Keratinocyte (primary cell): ENCODE measurements at regions not wholly inside any gene's neighbourhood (a gene's known extent, or its start where the extent isn't known, plus 50 kb on each side); places are given as distances from the start of the nearest gene placed in this dataset.

Source experiments
- DNase-seq: peaks from one replicate; pipeline ENCODE4 v3.0.0-alpha.2; 2011; ENCODE audit warnings: low read depth, missing footprints, low spot score
- FAIRE-seq: peaks from 2 replicates; lab custom pipeline; 2011; peaks lifted over from hg19 to GRCh38; lab: Jason Lieb, UNC
- H2AFZ ChIP-seq: 2 replicates; pipeline ENCODE4 v1.6.0; 2012; ENCODE audit warnings: low read length, control low read depth, inconsistent platforms; ENCODE audit not compliant: control insufficient read depth
- H3K27ac ChIP-seq: 2 replicates; pipeline ENCODE4 v1.5.1; 2011; ENCODE audit warnings: low read length; ENCODE audit not compliant: control insufficient read depth, insufficient read depth
- H3K27me3 ChIP-seq: 3 replicates; pipeline ENCODE4 v1.6.0; 2011; ENCODE audit warnings: low read length; ENCODE audit not compliant: control insufficient read depth, insufficient read depth; ENCODE audit errors: extremely low read depth
- H3K36me3 ChIP-seq, 2 experiments: 2 replicates in 1 of 2; 3 replicates in 1 of 2; pipeline ENCODE4 v1.5.1; 2011; ENCODE audit warnings: low read length in 2 of 2, mild to moderate bottlenecking in 1 of 2; ENCODE audit not compliant: control insufficient read depth in 2 of 2, insufficient read depth in 2 of 2; ENCODE audit errors: extremely low read depth in 1 of 2
- H3K4me1 ChIP-seq: 3 replicates; pipeline ENCODE4 v1.5.1; 2011; ENCODE audit warnings: low read length; ENCODE audit not compliant: control insufficient read depth, insufficient read depth; ENCODE audit errors: extremely low read depth
- H3K4me2 ChIP-seq: 3 replicates; pipeline ENCODE4 v1.6.0; 2011; ENCODE audit warnings: low read depth, low read length; ENCODE audit not compliant: control insufficient read depth, insufficient read depth; ENCODE audit errors: extremely low read depth
- H3K4me3 ChIP-seq, 3 experiments: fragments of 200-600 bp in 1 of 3; sonication (generic) in 1 of 3; 2 replicates in 2 of 3; 3 replicates in 1 of 3; pipeline ENCODE4 v1.5.1; 2011 to 2016; ENCODE audit warnings: low read length in 3 of 3, mild to moderate bottlenecking in 3 of 3, control low read depth in 2 of 3, inconsistent platforms in 1 of 3, low read depth in 1 of 3, mixed read lengths in 1 of 3, mixed run types in 1 of 3, moderate library complexity in 1 of 3; ENCODE audit not compliant: control insufficient read depth in 2 of 3, insufficient read depth in 2 of 3; ENCODE audit errors: extremely low read depth in 1 of 3
- H3K79me2 ChIP-seq: 2 replicates; pipeline ENCODE4 v1.6.0; 2012; ENCODE audit warnings: low read length; ENCODE audit not compliant: control insufficient read depth, insufficient read depth
- H3K9ac ChIP-seq: 3 replicates; pipeline ENCODE4 v1.6.0; 2011; ENCODE audit warnings: low read length; ENCODE audit not compliant: control insufficient read depth, insufficient read depth; ENCODE audit errors: extremely low read depth
- H3K9me1 ChIP-seq: 3 replicates; pipeline ENCODE4 v1.6.0; 2011; ENCODE audit warnings: low read length; ENCODE audit not compliant: control insufficient read depth, insufficient read depth; ENCODE audit errors: extremely low read depth
- H3K9me3 ChIP-seq: 2 replicates; pipeline ENCODE4 v1.5.1; 2012; ENCODE audit warnings: low read depth, low read length; ENCODE audit not compliant: control insufficient read depth
- H4K20me1 ChIP-seq: 3 replicates; pipeline ENCODE4 v1.6.0; 2011; ENCODE audit warnings: low read length; ENCODE audit not compliant: control insufficient read depth, insufficient read depth; ENCODE audit errors: extremely low read depth
- EZH2 ChIP-seq: IDR thresholded peaks from one replicate; pipeline ENCODE4 v1.6.1; 2012; ENCODE audit warnings: inconsistent platforms, mild to moderate bottlenecking, low read length, moderate library complexity
- dilution Hi-C: fragments of 300-500 bp; cut with MboI; formaldehyde crosslinking; loops from one replicate; pipeline ENCODE4 v1.7.0; 2020; ENCODE audit warnings: low sequenced_read_pairs; ENCODE audit not compliant: extremely low pct_ligation_motif_present
- TF ChIP-seq, protein P1 (sequence below), 3 experiments: IDR thresholded peaks in 1 of 3; conservative IDR thresholded peaks in 1 of 3; optimal IDR thresholded peaks in 1 of 3; 2 replicates in 2 of 3; 3 replicates in 1 of 3; pipeline versions ENCODE3 to v1.5.1; 2011; ENCODE audit warnings: low read length in 3 of 3, mild to moderate bottlenecking in 3 of 3, moderate library complexity in 2 of 3, control low read depth in 1 of 3, inconsistent platforms in 1 of 3; ENCODE audit not compliant: insufficient read depth in 2 of 3; ENCODE audit errors: extremely low read depth in 1 of 3

DNA sequence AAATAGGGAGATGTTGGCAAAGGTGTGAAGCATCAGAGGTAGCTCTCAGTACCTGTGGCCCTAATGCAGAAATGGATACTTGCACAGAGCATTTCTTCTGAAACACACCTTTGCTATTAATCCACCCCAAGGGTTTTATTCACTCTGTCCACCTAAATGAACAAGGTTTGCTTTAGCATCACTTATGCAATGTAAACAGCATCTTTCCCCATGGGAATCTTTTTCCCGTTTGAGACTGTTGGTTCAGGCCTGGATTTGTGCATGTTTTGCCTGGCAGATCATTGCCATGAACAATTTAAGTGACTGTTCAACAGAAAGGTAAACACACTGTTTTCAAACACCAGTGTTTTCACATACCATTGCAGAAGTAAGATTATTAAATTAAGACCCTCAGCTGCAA is 508.3 kb downstream of the SOX2 start:
- H3K4me2 ChIP-seq = no peak overlapping the region
- no peak for TF ChIP-seq EZH2
- TF ChIP-seq, protein P1, sequence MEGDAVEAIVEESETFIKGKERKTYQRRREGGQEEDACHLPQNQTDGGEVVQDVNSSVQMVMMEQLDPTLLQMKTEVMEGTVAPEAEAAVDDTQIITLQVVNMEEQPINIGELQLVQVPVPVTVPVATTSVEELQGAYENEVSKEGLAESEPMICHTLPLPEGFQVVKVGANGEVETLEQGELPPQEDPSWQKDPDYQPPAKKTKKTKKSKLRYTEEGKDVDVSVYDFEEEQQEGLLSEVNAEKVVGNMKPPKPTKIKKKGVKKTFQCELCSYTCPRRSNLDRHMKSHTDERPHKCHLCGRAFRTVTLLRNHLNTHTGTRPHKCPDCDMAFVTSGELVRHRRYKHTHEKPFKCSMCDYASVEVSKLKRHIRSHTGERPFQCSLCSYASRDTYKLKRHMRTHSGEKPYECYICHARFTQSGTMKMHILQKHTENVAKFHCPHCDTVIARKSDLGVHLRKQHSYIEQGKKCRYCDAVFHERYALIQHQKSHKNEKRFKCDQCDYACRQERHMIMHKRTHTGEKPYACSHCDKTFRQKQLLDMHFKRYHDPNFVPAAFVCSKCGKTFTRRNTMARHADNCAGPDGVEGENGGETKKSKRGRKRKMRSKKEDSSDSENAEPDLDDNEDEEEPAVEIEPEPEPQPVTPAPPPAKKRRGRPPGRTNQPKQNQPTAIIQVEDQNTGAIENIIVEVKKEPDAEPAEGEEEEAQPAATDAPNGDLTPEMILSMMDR (optimal IDR thresholded peaks at IDR 0.05 in 1 of 3, IDR thresholded peaks at IDR 0.05 in 1 of 3, conservative IDR thresholded peaks at IDR 0.05 in 1 of 3; ENCODE audit: extremely low read depth in 1 of 3, insufficient read depth in 2 of 3, low read length in 3 of 3) = no peak
- no peaks in the 10 kb centered on the region for H3K9me3 ChIP-seq
- H3K27me3 ChIP-seq = no peaks in the 10 kb centered on the region
- no peak overlapping the region for H3K4me3 ChIP-seq
- no peak overlapping the region for H3K9ac ChIP-seq
- no peak for FAIRE-seq
- H3K4me1 ChIP-seq = no peaks in the 10 kb centered on the region
- no peak for DNase-seq
- H2AFZ ChIP-seq = no peak overlapping the region
- dilution Hi-C loops = no loop called here
- no peaks in the 10 kb centered on the region for H4K20me1 ChIP-seq
- H3K79me2 ChIP-seq = no peaks in the 10 kb centered on the region
- H3K36me3 ChIP-seq = no peaks in the 10 kb centered on the region
- no peak overlapping the region for H3K27ac ChIP-seq
- H3K9me1 ChIP-seq = no peaks in the 10 kb centered on the region

DNA sequence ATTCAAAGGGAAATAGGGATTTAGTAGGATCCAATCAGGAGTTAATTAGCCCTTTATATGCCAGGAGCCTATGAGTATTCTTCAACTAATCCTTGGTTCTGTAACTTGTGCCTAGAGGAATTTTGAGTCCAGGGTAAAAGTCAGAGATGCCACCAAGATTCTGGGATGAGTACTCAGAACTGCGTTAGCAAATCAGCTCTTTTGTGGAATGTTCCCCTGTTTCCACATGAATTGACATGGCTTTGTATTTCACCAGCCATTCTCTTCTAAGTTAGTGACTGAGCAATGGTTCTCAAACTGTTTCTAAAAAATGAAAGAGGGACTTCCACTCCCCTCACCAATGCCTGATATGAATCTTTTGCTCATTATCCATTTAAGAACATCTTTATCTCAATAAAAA is 508.7 kb downstream of the SOX2 start:
- Histone ChIP-seq H3K9me1 (no peaks in the 10 kb centered on the region), H2AFZ (no peak overlapping the region), H3K4me1 (no peaks in the 10 kb centered on the region), H3K4me2 (no peak overlapping the region), H4K20me1 (no peaks in the 10 kb centered on the region), H3K79me2 (no peaks in the 10 kb centered on the region), H3K36me3 (no peaks in the 10 kb centered on the region), H3K27me3 (no peaks in the 10 kb centered on the region), H3K9ac (no peak overlapping the region), H3K4me3 (no peak overlapping the region), H3K27ac (no peak overlapping the region), H3K9me3 (no peaks in the 10 kb centered on the region)
- TF ChIP-seq, protein P1 (optimal IDR thresholded peaks at IDR 0.05 in 1 of 3, IDR thresholded peaks at IDR 0.05 in 1 of 3, conservative IDR thresholded peaks at IDR 0.05 in 1 of 3; ENCODE audit: extremely low read depth in 1 of 3, insufficient read depth in 2 of 3, low read length in 3 of 3) = no peak
- no peak for TF ChIP-seq EZH2
- FAIRE-seq (no peak), DNase-seq (no peak)
- dilution Hi-C loops = no loop called here
